ENCODE measurements at regions not wholly inside any gene's neighbourhood (a gene's known extent, or its start where the extent isn't known, plus 50 kb on each side); places are given as distances from the start of the nearest gene placed in this dataset.
"Not testable (repeated sequence)": the region's sequence is repeated elsewhere in the genome, so short reads cannot be mapped to it uniquely, and the experiment has no call there.

DNA sequence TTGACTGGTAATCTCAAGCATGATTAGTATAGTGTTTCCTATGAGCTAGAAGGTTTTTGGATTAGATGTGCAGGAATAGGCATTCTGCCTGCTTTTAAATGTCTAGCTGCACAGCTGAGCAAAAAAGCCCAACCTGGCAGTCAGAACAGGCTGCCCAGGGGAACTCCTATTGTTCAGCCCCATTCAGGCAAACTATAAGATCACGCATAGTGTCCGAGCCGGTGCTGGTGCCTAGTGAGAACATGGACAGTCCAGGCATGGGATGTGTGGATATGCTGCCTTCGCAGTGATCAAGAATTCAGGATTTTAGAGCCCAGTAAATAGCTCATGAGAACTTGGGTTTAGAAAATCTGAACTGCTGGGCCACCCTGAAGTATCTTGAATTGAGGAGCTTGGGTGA is 348.8 kb downstream of the UTRN start:
- DNase-seq: no peak
- TF ChIP-seq GATA1 (IDR thresholded peaks at IDR 0.05; ENCODE audit: low read depth, low read length) (no peak), POLR2A (IDR thresholded peaks at IDR 0.05; ENCODE audit: low read length) (no peak)

DNA sequence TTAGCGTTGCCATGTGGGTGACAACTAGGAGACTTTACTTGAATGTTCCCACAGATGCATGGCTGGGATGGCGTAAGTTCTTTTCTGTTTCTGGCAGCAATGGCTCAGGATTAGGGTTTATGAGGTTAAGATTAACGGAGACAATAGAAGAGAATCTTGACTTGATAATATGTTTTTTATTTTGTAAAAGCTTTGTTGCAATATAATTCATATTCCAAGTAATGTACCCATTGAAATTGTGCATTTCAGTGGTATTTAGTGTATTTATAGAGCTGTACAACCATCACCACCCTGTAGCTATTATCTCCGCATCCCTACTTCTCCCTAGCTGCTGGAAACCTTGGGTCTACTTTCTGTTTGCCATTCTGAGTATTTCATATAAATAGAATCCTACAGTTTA is 349.2 kb downstream of the UTRN start:
- no peak for DNase-seq
- TF ChIP-seq POLR2A (IDR thresholded peaks at IDR 0.05; ENCODE audit: low read length): no peak
- no peak for TF ChIP-seq GATA1 (IDR thresholded peaks at IDR 0.05; ENCODE audit: low read depth, low read length)

DNA sequence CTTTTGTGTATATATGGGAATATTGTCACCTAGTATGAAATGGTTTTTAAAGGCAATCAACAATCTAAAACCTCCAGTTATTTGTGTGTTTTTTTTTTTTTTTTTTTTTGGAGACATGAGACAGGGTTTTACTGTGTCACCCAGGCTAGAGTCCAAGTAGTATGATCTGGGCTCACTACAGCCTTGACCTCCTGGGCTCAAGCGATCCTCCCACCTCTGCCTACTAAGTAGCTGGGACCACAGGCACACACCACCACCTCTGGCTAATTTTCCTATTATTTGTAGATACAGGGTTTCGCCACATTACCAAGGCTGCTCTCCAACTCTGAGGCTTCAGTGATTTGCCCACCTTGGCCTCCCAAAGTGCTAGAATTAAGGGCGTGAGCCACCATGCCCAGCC is 349.9 kb downstream of the UTRN start:
- TF ChIP-seq GATA1 (IDR thresholded peaks at IDR 0.05; ENCODE audit: low read depth, low read length) (no peak), POLR2A (IDR thresholded peaks at IDR 0.05; ENCODE audit: low read length) (no peak)
- no peak for DNase-seq

DNA sequence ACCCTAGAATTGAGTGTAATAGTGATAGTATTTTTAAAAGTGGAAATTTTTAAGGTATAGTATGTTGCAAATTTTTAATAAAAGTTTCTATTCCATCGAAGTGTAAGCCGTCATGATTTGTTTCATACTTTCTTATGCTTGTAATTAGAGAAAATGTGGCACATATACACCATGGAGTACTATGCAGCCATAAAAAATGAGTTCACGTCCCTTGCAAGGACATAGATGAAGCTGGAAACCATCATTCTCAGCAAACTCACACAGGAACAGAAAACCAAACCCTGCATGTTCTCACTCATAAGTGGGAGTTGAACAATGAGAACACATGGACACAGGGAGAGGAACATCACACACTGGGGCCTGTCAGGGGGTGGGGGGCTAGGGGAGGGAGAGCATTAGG is 350.9 kb downstream of the UTRN start:
- DNase-seq: not testable (repeated sequence)

DNA sequence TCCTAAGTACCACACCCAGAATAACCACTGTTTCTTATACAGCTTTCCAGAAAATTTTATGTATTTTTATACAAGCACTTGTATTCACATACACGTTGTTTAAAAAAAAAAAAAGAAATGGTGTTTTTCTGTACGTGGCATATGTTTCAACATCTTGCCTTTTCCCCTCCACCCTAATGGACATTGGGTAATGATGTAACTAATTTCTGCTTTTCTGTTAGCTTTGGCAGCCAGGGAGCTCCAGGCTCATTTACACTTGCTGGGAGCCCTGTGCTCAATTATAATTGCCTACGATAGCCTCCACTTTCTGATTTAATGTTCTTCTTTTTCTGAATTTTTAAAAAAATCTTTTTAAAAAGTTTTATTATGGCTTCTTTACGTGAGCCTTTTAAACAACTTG is 352.4 kb downstream of the UTRN start:
- TF ChIP-seq GATA1 (IDR thresholded peaks at IDR 0.05; ENCODE audit: low read depth, low read length) (no peak), POLR2A (IDR thresholded peaks at IDR 0.05; ENCODE audit: low read length) (no peak)
- DNase-seq: no peak

DNA sequence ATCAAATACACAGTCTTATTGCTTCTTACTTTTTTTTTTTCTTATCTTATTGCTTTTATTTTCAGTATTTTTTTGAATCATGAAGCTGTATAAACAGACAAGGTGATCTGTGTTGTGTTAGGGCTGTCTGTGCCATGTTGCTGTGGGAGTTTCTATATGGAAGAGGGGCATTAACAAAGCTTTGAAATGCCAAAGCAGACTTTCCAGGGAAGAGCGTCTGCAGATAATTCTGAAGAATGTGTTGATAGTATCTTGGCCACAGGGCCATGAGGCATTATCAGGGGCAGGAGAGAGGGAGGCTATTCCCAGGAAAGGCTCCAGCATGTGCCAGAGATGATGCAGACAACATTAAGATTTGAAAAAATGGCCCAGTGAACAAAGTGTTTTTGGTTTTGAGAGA is 354.5 kb downstream of the UTRN start:
- TF ChIP-seq POLR2A (IDR thresholded peaks at IDR 0.05; ENCODE audit: low read length): no peak
- TF ChIP-seq GATA1 (IDR thresholded peaks at IDR 0.05; ENCODE audit: low read depth, low read length): no peak
- no peak for DNase-seq

DNA sequence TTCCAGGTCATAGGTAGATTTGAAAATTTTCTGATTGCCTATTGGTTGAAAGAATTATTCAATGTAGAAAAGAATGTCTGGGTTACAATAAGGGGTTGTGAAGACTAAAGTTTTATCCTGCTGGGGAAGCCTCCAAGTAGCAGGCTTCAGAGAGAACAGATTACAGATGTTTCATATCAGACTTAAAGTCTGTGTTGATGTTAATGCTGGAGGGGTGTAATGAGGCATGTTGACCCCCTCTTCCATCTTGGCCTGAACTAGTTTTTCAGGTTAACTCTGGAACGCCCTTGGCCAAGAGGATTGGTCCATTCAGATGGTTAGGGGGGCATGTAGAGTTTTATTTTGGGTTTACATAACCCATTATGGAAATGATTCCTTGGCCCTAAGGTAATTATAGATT is 356.2 kb downstream of the UTRN start:
- DNase-seq: no peak

DNA sequence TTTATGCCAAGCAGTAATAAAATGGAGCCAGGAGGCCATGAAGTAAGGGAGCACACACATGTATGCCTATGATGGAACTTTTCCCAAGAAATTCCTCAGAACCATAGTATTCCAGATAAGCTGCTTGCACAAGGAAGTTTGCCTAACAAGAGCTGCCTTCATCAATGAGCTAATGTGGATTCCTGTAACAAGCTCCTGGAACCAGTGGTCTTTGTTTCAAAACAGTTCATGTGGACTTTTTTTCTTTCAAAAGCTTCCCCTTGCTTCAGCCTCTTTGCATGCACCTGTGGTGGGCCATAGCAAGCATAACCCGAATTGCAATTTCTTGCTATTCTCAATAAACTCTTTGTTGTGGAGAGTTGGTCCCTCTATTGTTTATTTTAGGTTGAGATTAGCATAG is 359.6 kb downstream of the UTRN start:
- no peak for DNase-seq
- TF ChIP-seq GATA1 (IDR thresholded peaks at IDR 0.05; ENCODE audit: low read depth, low read length) (no peak), POLR2A (IDR thresholded peaks at IDR 0.05; ENCODE audit: low read length) (no peak)

More for the DNA sequence above, 356.2 kb downstream of the UTRN start:
- TF ChIP-seq POLR2A (IDR thresholded peaks at IDR 0.05; ENCODE audit: low read length) (no peak), GATA1 (IDR thresholded peaks at IDR 0.05; ENCODE audit: low read depth, low read length) (no peak)

DNA sequence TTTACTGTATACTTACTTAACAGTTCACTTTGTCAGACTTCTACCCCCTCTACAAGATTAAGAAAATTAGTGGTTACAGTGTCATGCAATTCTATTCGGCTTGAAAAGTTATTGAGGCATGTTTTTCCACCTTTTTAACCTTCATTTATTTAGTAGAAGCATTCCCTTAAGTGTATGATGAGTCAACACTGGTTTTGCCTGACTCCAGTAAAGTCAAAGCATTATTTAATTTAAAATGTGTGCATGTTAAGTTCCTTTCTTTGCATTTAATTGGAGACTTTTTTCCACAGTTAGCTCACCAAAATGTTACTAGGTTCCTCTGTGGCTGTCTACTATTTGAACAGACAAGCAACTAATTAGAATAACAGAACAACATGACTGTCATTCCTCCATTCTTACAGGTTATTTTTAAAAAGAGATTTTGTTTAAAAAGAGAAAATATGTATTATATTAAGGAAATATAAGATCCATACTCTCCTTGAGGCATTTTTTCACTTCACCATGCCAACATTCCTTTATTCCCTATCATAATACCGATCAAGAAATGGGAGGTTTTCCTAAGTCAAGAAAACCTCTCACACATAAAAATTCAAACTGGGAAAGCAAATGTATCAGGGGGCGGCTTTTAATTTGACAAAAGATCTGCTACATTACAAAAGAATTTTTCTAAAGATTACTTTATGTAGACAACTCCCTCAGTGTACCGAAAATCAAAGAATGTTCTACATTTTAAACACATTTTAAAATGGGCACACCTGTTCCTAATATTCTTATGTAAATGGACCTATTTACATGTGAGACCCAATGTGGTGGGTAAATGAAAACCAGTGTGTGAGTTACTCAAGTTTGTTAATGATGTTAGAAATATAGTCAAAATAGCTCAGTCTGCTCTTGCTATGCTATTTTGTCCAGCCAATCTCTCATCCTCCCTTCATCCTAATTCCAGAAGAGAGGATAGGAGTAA is 361.2 kb downstream of the UTRN start:
- DNase-seq: no peak
- TF ChIP-seq POLR2A (IDR thresholded peaks at IDR 0.05; ENCODE audit: low read length): no peak
- TF ChIP-seq GATA1 (IDR thresholded peaks at IDR 0.05; ENCODE audit: low read depth, low read length): no peak

DNA sequence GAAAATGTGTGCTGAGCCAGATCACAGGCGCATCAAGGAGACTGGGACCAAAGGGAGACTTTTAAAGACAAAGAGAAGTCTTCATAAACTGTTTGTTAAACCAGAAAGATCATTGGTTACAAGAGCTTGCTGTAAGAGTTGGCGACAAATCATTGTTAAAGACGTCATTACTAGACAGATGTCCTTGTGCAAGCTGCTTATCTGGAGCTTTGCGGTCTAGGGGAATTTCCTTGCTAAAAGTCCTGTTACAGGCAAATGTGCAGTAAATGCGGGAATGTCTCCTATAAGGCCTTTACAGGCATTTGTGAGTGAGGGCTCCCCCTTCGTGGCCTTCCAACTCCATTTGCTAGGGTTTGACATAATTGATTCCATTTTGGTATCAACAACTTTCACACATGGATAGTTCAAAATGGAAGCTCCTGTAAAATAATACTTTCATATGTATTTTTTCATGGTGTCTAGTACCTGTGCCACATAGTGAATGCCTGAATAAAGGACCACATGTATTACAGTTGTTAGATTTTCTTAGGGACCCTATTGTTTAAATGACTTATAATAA is 362.4 kb downstream of the UTRN start:
- TF ChIP-seq POLR2A (IDR thresholded peaks at IDR 0.05; ENCODE audit: low read length): no peak
- TF ChIP-seq GATA1 (IDR thresholded peaks at IDR 0.05; ENCODE audit: low read depth, low read length): no peak
- no peak for DNase-seq

DNA sequence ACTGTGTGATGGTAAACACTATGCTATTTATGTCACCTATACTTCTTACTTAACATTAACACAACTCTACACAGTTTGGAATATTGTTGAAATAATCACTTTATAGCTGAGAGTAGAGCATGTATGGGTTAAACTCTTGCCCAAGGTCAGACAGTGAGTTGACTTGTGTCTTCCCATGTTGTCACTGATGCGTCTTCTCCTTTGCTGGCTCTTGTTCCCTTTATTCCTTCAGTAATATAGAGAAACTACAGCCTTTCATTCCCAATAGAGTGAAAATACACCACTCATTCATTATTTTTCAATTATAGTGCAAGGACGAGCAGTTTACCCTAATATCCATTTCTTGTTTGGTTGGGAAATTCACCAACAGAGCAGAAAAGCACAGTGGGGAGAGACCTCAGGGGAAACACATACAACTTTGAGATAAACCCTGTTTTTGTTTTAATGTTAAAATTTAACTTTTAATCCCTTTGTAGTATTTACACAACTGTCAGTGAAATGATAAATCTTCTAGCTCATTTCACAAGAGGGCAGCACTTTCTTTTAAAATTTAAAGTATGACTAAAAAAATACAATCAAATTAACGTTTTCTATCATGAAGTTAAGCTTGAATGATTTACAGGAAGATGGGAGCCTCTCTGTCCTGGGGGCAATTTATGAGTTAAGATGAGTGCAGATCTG is 363.0 kb downstream of the UTRN start:
- no peak for TF ChIP-seq POLR2A (IDR thresholded peaks at IDR 0.05; ENCODE audit: low read length)
- TF ChIP-seq GATA1 (IDR thresholded peaks at IDR 0.05; ENCODE audit: low read depth, low read length): no peak
- no peak for DNase-seq

DNA sequence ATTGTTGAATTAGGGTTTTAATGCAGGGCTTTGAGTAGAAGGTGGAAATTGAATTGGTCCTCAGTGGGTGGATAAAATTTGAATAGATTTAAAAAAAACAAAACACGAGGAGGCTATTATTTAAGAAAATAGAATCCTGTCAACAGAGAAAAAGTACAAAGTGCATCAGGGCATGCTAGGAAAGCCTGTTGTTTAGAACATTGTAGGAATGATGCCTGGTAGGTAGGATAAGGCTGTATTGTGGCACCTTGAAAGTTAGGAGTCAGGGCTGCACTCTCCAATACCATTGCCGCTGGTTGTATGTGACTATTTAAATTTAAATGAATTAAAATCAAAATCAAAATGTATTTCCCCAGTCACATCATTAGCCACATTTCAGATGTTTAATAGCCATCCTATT is 363.9 kb downstream of the UTRN start:
- no peak for DNase-seq
- TF ChIP-seq POLR2A (IDR thresholded peaks at IDR 0.05; ENCODE audit: low read length) (no peak), GATA1 (IDR thresholded peaks at IDR 0.05; ENCODE audit: low read depth, low read length) (no peak)

DNA sequence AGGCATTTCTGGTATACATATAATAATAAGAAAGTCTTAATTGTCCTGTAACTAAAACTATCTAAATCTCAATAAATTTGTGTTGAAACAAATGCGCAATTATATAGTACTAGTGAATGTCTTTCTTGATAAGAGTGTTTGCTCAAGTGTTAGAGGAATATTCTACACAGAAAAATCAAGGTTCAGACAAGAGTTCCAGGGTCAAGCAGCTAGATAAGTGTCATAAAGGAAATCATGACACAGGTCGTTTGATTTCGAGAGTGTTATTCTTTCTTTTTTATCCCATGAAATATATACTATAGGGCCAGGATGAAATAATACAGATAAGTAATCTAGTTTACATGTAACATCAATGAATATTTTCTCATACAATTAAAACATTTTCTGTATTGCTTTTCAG is 366.1 kb downstream of the UTRN start:
- TF ChIP-seq GATA1 (IDR thresholded peaks at IDR 0.05; ENCODE audit: low read depth, low read length) (no peak), POLR2A (IDR thresholded peaks at IDR 0.05; ENCODE audit: low read length) (no peak)

DNA sequence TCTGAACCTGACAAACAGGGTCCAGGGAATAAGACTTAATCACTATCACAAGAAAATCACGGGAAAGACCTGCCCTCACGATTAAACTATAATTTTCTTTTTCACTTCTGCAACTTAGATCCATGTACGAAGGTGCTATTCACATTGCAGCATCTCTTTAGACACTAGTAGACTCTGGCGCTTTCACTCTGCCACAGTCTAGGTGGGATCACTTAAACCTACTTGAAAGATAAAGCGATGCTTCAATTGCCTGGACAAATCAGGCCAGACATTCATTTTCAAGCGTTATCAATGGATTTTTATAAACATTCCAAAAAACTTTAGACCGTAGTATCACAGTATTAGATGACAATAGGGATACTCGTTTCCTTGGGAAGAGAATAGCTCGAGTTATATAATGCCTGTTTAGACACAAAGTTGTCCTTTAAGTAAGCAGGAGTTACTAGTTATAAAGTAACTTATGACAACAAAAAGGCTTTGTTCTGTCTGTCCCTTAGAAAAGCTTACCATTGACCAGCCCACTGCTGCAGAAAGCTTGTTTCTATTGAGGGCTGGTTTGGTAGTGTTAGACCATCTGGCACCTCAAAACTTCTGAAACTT is 367.3 kb downstream of the UTRN start:
- no peak for DNase-seq
- TF ChIP-seq POLR2A (IDR thresholded peaks at IDR 0.05; ENCODE audit: low read length) (no peak), GATA1 (IDR thresholded peaks at IDR 0.05; ENCODE audit: low read depth, low read length) (no peak)

More for the DNA sequence above, 366.1 kb downstream of the UTRN start:
- DNase-seq: no peak
